H9 (cell line): ENCODE measurements at regions not wholly inside any gene's neighbourhood (a gene's known extent, or its start where the extent isn't known, plus 50 kb on each side); places are given as distances from the start of the nearest gene placed in this dataset.

Source experiments
- DNase-seq: peaks from one replicate; pipeline ENCODE4 v3.0.0-alpha.2; 2017
- H2AFZ ChIP-seq: one replicate; pipeline ENCODE4 v1.6.1; 2013; ENCODE audit warnings: mild to moderate bottlenecking, low read length, control low read depth, moderate library complexity
- H2AK5ac ChIP-seq: 2 replicates; pipeline ENCODE4 v1.6.1; 2013; ENCODE audit warnings: low read length, control low read depth, mixed read lengths; ENCODE audit not compliant: insufficient read length
- H2BK120ac ChIP-seq: one replicate; pipeline ENCODE4 v1.6.1; 2013; ENCODE audit warnings: low read depth, mild to moderate bottlenecking, low read length, control low read depth, inconsistent platforms; ENCODE audit not compliant: poor library complexity, severe bottlenecking
- H2BK12ac ChIP-seq: 2 replicates; pipeline ENCODE4 v1.6.1; 2013; ENCODE audit warnings: low read length, control low read depth, mixed read lengths, low read depth; ENCODE audit not compliant: insufficient read length
- H2BK15ac ChIP-seq: 2 replicates; pipeline ENCODE4 v1.6.1; 2013; ENCODE audit warnings: low read depth, low read length, control low read depth
- H2BK20ac ChIP-seq: one replicate; pipeline ENCODE4 v1.6.1; 2013; ENCODE audit warnings: low read depth, mild to moderate bottlenecking, low read length, control low read depth, inconsistent platforms; ENCODE audit not compliant: poor library complexity, severe bottlenecking
- H2BK5ac ChIP-seq: 2 replicates; pipeline ENCODE4 v1.6.1; 2013; ENCODE audit warnings: low read length, control low read depth, mixed read lengths; ENCODE audit not compliant: insufficient read length
- H3K14ac ChIP-seq: 2 replicates; pipeline ENCODE4 v1.6.1; 2013; ENCODE audit warnings: low read length, control low read depth; ENCODE audit not compliant: insufficient read depth
- H3K18ac ChIP-seq: 2 replicates; pipeline ENCODE4 v1.6.1; 2013; ENCODE audit warnings: low read depth, mild to moderate bottlenecking, mixed read lengths, low read length, control low read depth; ENCODE audit not compliant: insufficient read length
- H3K23ac ChIP-seq: 2 replicates; pipeline ENCODE4 v1.6.1; 2013; ENCODE audit warnings: low read length, control low read depth, mixed read lengths, low read depth; ENCODE audit not compliant: insufficient read length
- H3K23me2 ChIP-seq: 2 replicates; pipeline ENCODE4 v1.6.1; 2013; ENCODE audit warnings: low read depth, mild to moderate bottlenecking, mixed read lengths, low read length, control low read depth; ENCODE audit not compliant: insufficient read length, poor library complexity, severe bottlenecking
- H3K27ac ChIP-seq: 2 replicates; pipeline ENCODE4 v1.5.1; 2013; ENCODE audit warnings: low read length, control low read depth, mixed read lengths, low read depth; ENCODE audit not compliant: insufficient read length
- H3K27me3 ChIP-seq: 2 replicates; pipeline ENCODE4 v1.6.1; 2013; ENCODE audit warnings: low read length, control low read depth, inconsistent platforms; ENCODE audit not compliant: insufficient read depth
- H3K4ac ChIP-seq: 2 replicates; pipeline ENCODE4 v1.6.1; 2013; ENCODE audit warnings: low read depth, mild to moderate bottlenecking, control low read depth, inconsistent platforms, low read length, moderate library complexity
- H3K4me1 ChIP-seq: 2 replicates; pipeline ENCODE4 v1.6.1; 2013; ENCODE audit warnings: low read length, control low read depth, inconsistent platforms; ENCODE audit not compliant: insufficient read depth
- H3K4me2 ChIP-seq: 2 replicates; pipeline ENCODE4 v1.6.1; 2013; ENCODE audit warnings: low read length, control low read depth, mixed read lengths; ENCODE audit not compliant: insufficient read length, insufficient read depth
- H3K56ac ChIP-seq: 2 replicates; pipeline ENCODE4 v1.6.1; 2013; ENCODE audit warnings: low read depth, mild to moderate bottlenecking, mixed read lengths, low read length, control low read depth; ENCODE audit not compliant: insufficient read length
- H3K79me1 ChIP-seq: 2 replicates; pipeline ENCODE4 v1.6.1; 2013; ENCODE audit warnings: low read depth, mild to moderate bottlenecking, moderate library complexity, low read length, control low read depth, inconsistent platforms; ENCODE audit not compliant: insufficient read depth, poor library complexity, severe bottlenecking
- H3K79me2 ChIP-seq: 2 replicates; pipeline ENCODE4 v1.6.1; 2013; ENCODE audit warnings: low read length, control low read depth, inconsistent platforms; ENCODE audit not compliant: insufficient read depth
- H3K9ac ChIP-seq: 2 replicates; pipeline ENCODE4 v1.6.1; 2013; ENCODE audit warnings: low read length, control low read depth, mixed read lengths; ENCODE audit not compliant: insufficient read length; ENCODE audit errors: extremely low read depth
- H3K9me3 ChIP-seq: one replicate; pipeline ENCODE4 v1.6.1; 2013; ENCODE audit warnings: low read depth, low read length, inconsistent platforms; ENCODE audit not compliant: control insufficient read depth
- H3T11ph ChIP-seq: one replicate; pipeline ENCODE4 v1.6.1; 2013; ENCODE audit warnings: mild to moderate bottlenecking, low read length, control low read depth, inconsistent platforms
- H4K20me1 ChIP-seq: one replicate; pipeline ENCODE4 v1.6.1; 2013; ENCODE audit not compliant: control insufficient read depth, insufficient read length, insufficient read depth
- H4K5ac ChIP-seq: 2 replicates; pipeline ENCODE4 v1.6.1; 2013; ENCODE audit warnings: low read depth, mild to moderate bottlenecking, mixed read lengths, low read length, control low read depth; ENCODE audit not compliant: insufficient read length
- H4K8ac ChIP-seq: replicated peaks from 2 replicates; pipeline ENCODE4 v1.6.1; 2013; ENCODE audit warnings: low read length, control low read depth, mixed read lengths, low read depth; ENCODE audit not compliant: insufficient read length
- H4K91ac ChIP-seq: 2 replicates; pipeline ENCODE4 v1.6.1; 2013; ENCODE audit warnings: low read depth, mild to moderate bottlenecking, moderate library complexity, mixed read lengths, low read length, control low read depth; ENCODE audit not compliant: insufficient read length
- H3K27ac Mint-ChIP-seq, 3 experiments: 2 replicates in 2 of 3; 3 replicates in 1 of 3; pipeline ENCODE4 v1.8.0; 2020 to 2021; ENCODE audit warnings: mixed read lengths in 3 of 3, mild to moderate bottlenecking in 1 of 3, moderate library complexity in 1 of 3
- H3K27me3 Mint-ChIP-seq: 2 replicates; pipeline ENCODE4 v1.8.0; 2021; ENCODE audit warnings: low read depth, mild to moderate bottlenecking, moderate library complexity, mixed read lengths
- H3K36me3 Mint-ChIP-seq, 3 experiments: 2 replicates in 2 of 3; 3 replicates in 1 of 3; pipeline ENCODE4 v1.8.0; 2020 to 2021; ENCODE audit warnings: low read depth in 3 of 3, mixed read lengths in 3 of 3; ENCODE audit not compliant: insufficient read depth in 1 of 3
- H3K4me1 Mint-ChIP-seq, 2 experiments: 2 replicates each; pipeline ENCODE4 v1.8.0; 2020; ENCODE audit warnings: mixed read lengths in 2 of 2
- H3K4me3 Mint-ChIP-seq, 2 experiments: 2 replicates in 1 of 2; 3 replicates in 1 of 2; pipeline ENCODE4 v1.8.0; 2020 to 2021; ENCODE audit warnings: mild to moderate bottlenecking in 2 of 2, mixed read lengths in 2 of 2, moderate library complexity in 1 of 2
- H3K9me3 Mint-ChIP-seq, 2 experiments: 2 replicates in 1 of 2; 3 replicates in 1 of 2; pipeline ENCODE4 v1.8.0; 2020; ENCODE audit warnings: mild to moderate bottlenecking in 2 of 2, mixed read lengths in 2 of 2, moderate library complexity in 1 of 2
- CTCF ChIP-seq: fragments of 200-600 bp; sonication (generic); conservative IDR thresholded peaks from 3 replicates; pipeline ENCODE4 v1.8.0; 2021; ENCODE audit warnings: antibody characterized with exemption, mild to moderate bottlenecking
- WGBS: extraction: QIAGEN DNeasy Blood & Tissue Kit; methylation state at CpG from one replicate; pipeline ENCODE4 v1.1.7; 2013; ENCODE audit warnings: missing lambda C conversion rate, low lambda C conversion rate, mixed read lengths; ENCODE audit not compliant: insufficient read length; ENCODE audit errors: extremely low coverage; 5-methylcytosine and 5-hydroxymethylcytosine counted together

GRCh38 chr6:81487489-81487888 is 265.0 kb downstream of the TENT5A start:
- no peaks in the 10 kb centered on the region for H3K27me3 ChIP-seq
- no peak overlapping the region for H3T11ph ChIP-seq
- no peaks in the 10 kb centered on the region for H3K23me2 ChIP-seq
- no peaks in the 10 kb centered on the region for H4K20me1 ChIP-seq
- no peak overlapping the region for H3K18ac ChIP-seq
- no peak overlapping the region for H2AFZ ChIP-seq
- no peak for TF ChIP-seq CTCF
- H3K23ac ChIP-seq = no peak overlapping the region
- no peaks in the 10 kb centered on the region for H3K9me3 ChIP-seq
- no peaks in the 10 kb centered on the region for H3K9me3 Mint-ChIP-seq
- no peak overlapping the region for H2BK15ac ChIP-seq
- no peak overlapping the region for H3K4me3 Mint-ChIP-seq
- H3K4me1 Mint-ChIP-seq = no peaks in the 10 kb centered on the region
- no peak overlapping the region for H2BK12ac ChIP-seq
- H2BK5ac ChIP-seq = no peak overlapping the region
- H3K27ac Mint-ChIP-seq = no peak overlapping the region
- no peak overlapping the region for H3K4me2 ChIP-seq
- H3K14ac ChIP-seq = no peak overlapping the region
- no peak overlapping the region for H4K8ac ChIP-seq
- DNase-seq = no peak
- no peak overlapping the region for H3K27ac ChIP-seq
- no peak overlapping the region for H4K91ac ChIP-seq
- H3K56ac ChIP-seq = no peak overlapping the region
- H2AK5ac ChIP-seq = no peak overlapping the region
- no CpG with 5 or more reads among the region's 1 CpG for WGBS
- H2BK20ac ChIP-seq = no peak overlapping the region
- H3K36me3 Mint-ChIP-seq = no peaks in the 10 kb centered on the region
- H3K9ac ChIP-seq = no peak overlapping the region
- no peaks in the 10 kb centered on the region for H3K79me2 ChIP-seq
- no peaks in the 10 kb centered on the region for H3K4me1 ChIP-seq
- H3K27me3 Mint-ChIP-seq = no peaks in the 10 kb centered on the region
- H3K79me1 ChIP-seq = no peaks in the 10 kb centered on the region
- no peak overlapping the region for H4K5ac ChIP-seq
- H2BK120ac ChIP-seq = no peak overlapping the region
- no peak overlapping the region for H3K4ac ChIP-seq
